SU-DHL-6 (cell line): ENCODE measurements at regions not wholly inside any gene's neighbourhood (a gene's known extent, or its start where the extent isn't known, plus 50 kb on each side); places are given as distances from the start of the nearest gene placed in this dataset.

Experiments
- CTCF ChIP-seq: fragments of 200-600 bp; sonication (generic); IDR thresholded peaks from one replicate; pipeline ENCODE4 v1.5.1; 2017; ENCODE audit warnings: antibody characterized with exemption, mild to moderate bottlenecking, low read length, moderate library complexity; ENCODE audit not compliant: insufficient read depth, poor library complexity, severe bottlenecking
- EZH2phosphoT487 ChIP-seq: fragments of 200-600 bp; sonication (generic), shearing (Covaris generic); conservative IDR thresholded peaks from 2 replicates; pipeline ENCODE4 v1.6.1; 2018; ENCODE audit warnings: mild to moderate bottlenecking, antibody characterized with exemption, low read length, moderate library complexity, mixed read lengths

GRCh38 chr7:3176112-3177000, 124.7 kb upstream of the SDK1 start:
- TF ChIP-seq CTCF (no peak), EZH2phosphoT487 (no peak)
